ENCODE measurements at regions not wholly inside any gene's neighbourhood (a gene's known extent, or its start where the extent isn't known, plus 50 kb on each side); places are given as distances from the start of the nearest gene placed in this dataset.

GRCh38 chr1:221949996-221950395 lies 208.1 kb upstream of the DUSP10 start:
- TF ChIP-seq, protein P1, sequence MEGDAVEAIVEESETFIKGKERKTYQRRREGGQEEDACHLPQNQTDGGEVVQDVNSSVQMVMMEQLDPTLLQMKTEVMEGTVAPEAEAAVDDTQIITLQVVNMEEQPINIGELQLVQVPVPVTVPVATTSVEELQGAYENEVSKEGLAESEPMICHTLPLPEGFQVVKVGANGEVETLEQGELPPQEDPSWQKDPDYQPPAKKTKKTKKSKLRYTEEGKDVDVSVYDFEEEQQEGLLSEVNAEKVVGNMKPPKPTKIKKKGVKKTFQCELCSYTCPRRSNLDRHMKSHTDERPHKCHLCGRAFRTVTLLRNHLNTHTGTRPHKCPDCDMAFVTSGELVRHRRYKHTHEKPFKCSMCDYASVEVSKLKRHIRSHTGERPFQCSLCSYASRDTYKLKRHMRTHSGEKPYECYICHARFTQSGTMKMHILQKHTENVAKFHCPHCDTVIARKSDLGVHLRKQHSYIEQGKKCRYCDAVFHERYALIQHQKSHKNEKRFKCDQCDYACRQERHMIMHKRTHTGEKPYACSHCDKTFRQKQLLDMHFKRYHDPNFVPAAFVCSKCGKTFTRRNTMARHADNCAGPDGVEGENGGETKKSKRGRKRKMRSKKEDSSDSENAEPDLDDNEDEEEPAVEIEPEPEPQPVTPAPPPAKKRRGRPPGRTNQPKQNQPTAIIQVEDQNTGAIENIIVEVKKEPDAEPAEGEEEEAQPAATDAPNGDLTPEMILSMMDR (tag by site-specific recombination; IDR thresholded peaks at IDR 0.05): no peak
- TF ChIP-seq YY1 (tag by site-specific recombination; IDR thresholded peaks at IDR 0.05): no peak
- TF ChIP-seq ZNF274 (IDR thresholded peaks at IDR 0.05; ENCODE audit: low read length): no peak
- no peak for TF ChIP-seq ZNF274 (tag by site-specific recombination; IDR thresholded peaks at IDR 0.05; ENCODE audit: borderline replicate concordance)
- no peak for TF ChIP-seq SETDB1 (IDR thresholded peaks at IDR 0.05; ENCODE audit: insufficient read length, low read length)
- TF ChIP-seq, protein P2, sequence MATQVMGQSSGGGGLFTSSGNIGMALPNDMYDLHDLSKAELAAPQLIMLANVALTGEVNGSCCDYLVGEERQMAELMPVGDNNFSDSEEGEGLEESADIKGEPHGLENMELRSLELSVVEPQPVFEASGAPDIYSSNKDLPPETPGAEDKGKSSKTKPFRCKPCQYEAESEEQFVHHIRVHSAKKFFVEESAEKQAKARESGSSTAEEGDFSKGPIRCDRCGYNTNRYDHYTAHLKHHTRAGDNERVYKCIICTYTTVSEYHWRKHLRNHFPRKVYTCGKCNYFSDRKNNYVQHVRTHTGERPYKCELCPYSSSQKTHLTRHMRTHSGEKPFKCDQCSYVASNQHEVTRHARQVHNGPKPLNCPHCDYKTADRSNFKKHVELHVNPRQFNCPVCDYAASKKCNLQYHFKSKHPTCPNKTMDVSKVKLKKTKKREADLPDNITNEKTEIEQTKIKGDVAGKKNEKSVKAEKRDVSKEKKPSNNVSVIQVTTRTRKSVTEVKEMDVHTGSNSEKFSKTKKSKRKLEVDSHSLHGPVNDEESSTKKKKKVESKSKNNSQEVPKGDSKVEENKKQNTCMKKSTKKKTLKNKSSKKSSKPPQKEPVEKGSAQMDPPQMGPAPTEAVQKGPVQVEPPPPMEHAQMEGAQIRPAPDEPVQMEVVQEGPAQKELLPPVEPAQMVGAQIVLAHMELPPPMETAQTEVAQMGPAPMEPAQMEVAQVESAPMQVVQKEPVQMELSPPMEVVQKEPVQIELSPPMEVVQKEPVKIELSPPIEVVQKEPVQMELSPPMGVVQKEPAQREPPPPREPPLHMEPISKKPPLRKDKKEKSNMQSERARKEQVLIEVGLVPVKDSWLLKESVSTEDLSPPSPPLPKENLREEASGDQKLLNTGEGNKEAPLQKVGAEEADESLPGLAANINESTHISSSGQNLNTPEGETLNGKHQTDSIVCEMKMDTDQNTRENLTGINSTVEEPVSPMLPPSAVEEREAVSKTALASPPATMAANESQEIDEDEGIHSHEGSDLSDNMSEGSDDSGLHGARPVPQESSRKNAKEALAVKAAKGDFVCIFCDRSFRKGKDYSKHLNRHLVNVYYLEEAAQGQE (tag by site-specific recombination; IDR thresholded peaks at IDR 0.05): no peak

Data from HEK293 (cell line).